ENCODE measurements at regions not wholly inside any gene's neighbourhood (a gene's known extent, or its start where the extent isn't known, plus 50 kb on each side); places are given as distances from the start of the nearest gene placed in this dataset.

DNA sequence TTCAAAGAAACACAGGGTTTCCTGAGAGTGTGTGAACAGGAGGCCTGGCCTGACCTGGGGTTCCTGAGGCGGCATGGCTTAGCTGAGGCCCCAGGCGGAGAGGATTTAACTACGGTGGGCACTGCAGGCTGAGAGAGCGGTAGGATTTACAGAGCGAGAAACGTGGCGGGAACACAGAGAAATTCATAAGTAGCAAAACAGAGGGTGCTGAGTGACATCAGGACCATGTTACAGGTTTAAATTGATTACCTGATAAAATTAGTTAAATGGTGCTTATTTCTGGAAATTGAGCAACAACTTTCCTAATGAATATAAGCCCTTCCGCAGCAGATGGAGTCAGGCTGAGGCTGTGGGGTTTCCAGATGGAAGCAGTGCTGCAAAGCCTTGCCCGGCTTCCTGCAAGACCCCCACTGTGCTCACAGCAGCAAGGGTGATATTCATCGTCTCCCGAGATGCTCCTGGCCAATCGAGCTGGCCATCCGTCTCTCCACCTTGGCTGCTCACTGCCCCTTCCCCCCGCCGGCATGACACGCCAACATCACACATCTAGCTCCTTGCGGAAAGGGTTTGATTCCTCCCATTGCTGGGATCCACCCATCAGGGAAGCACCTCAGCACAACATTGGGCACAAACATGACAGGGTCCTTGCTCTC is 69.4 kb upstream of the MORC3 start:
- DNase-seq (no peak), ATAC-seq (no peak)
- H3K9me3 ChIP-seq, result no peaks in the 10 kb centered on the region
- no peaks in the 10 kb centered on the region for H3K27me3 ChIP-seq
- no peak overlapping the region for H3K4me3 ChIP-seq
- H3K36me3 ChIP-seq, result peaks cover 0 to 100% (median 93%) of the 10 kb centered on the region in 9 donors
- TF ChIP-seq, protein P1, sequence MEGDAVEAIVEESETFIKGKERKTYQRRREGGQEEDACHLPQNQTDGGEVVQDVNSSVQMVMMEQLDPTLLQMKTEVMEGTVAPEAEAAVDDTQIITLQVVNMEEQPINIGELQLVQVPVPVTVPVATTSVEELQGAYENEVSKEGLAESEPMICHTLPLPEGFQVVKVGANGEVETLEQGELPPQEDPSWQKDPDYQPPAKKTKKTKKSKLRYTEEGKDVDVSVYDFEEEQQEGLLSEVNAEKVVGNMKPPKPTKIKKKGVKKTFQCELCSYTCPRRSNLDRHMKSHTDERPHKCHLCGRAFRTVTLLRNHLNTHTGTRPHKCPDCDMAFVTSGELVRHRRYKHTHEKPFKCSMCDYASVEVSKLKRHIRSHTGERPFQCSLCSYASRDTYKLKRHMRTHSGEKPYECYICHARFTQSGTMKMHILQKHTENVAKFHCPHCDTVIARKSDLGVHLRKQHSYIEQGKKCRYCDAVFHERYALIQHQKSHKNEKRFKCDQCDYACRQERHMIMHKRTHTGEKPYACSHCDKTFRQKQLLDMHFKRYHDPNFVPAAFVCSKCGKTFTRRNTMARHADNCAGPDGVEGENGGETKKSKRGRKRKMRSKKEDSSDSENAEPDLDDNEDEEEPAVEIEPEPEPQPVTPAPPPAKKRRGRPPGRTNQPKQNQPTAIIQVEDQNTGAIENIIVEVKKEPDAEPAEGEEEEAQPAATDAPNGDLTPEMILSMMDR (IDR thresholded peaks at IDR 0.05), result no peak
- TF ChIP-seq POLR2A (IDR thresholded peaks at IDR 0.05), result no peak
- intact Hi-C loops (cut with DNase I), result no loop called here
- WGBS, 4 donors, result 87 to 94% (median 90%) methylated on average over 17 of the region's 17 CpGs
- no peaks in the 10 kb centered on the region for H3K4me1 ChIP-seq
- H3K27ac ChIP-seq, result no peak overlapping the region

DNA sequence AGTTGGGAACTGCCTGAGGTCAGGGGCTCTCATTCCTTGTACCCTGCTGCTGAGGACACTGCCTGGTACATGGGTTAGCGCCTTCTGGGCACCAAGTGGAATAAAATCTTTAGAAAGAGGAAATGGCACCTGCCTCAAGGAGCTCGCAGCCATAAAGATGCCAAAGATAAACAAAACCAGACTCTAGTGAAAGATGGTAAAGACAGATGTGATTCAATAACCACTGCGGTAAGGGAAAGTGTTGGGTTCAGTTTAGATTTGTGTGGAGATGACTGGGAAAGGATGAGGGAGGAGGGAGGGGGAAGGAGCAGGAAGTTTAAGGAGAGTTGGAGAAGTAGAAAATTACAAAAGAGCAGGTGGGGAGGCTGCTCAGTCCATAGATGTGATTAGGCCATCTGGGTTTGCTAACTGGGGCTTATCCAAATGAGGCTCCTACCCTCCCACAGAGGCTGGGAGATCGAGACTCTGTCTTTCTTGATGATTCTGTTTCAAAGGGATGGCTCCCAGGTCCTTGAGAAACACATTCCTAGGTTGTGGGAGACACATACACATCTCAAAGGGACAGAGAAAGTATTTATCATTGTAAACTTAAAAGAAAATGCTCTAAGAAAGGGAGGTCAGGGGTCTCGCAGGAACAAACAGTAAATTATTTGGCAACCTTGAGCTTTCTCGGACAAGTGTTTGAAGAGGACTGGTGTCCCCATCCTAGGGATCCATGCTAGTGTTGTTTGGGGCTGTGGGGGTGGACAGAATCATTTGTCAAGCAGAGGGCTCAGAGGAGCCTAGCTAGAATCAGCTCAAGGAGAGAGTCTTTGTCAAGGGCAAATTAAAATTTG is 65.7 kb upstream of the MORC3 start:
- TF ChIP-seq, protein P1 (IDR thresholded peaks at IDR 0.05), result no peak
- WGBS, 4 donors, result 70 to 74% (median 72%) methylated on average over 6 of the region's 6 CpGs

DNA sequence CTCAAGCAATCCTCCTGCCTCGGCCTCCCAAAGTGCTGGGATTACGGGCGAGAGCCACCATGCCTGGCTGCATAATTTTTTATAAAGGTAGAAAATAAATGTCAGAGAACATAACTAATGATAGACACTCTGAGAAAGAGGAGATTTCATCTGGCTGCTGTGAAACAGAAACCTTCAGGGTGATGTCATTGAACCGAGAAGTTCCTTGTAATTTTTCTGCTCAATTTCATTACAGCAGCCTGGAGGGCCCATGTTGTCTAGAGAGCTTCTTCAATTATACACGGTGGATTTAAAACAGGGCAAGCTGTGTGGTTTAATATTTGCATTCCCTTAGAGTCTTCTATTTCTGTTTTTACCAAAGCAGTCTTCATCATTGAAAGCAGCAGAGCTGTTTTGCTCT is 64.3 kb upstream of the MORC3 start:
- H3K27me3 ChIP-seq, result no peaks in the 10 kb centered on the region
- H3K9me3 ChIP-seq, result no peaks in the 10 kb centered on the region
- intact Hi-C loops (cut with DNase I), result no loop called here
- H3K4me1 ChIP-seq, result peaks cover 0 to 5% (median 0%) of the 10 kb centered on the region in 12 donors
- no peak for TF ChIP-seq POLR2A (IDR thresholded peaks at IDR 0.05)
- TF ChIP-seq, protein P1 (IDR thresholded peaks at IDR 0.05), result no peak
- DNase-seq (no peak), ATAC-seq (no peak)
- H3K27ac ChIP-seq, result no peak overlapping the region
- H3K36me3 ChIP-seq, result peaks cover 0 to 68% (median 59%) of the 10 kb centered on the region in 9 donors
- H3K4me3 ChIP-seq, result no peak overlapping the region
- WGBS, 4 donors, result 95 to 96% (median 95%) methylated on average over 5 of the region's 5 CpGs

More for the DNA sequence above, 65.7 kb upstream of the MORC3 start:
- H3K4me1 ChIP-seq, result no peaks in the 10 kb centered on the region
- peaks cover 0 to 82% (median 70%) of the 10 kb centered on the region in 9 donors for H3K36me3 ChIP-seq
- DNase-seq (no peak), ATAC-seq (no peak)
- intact Hi-C loops (cut with DNase I), result no loop called here
- no peaks in the 10 kb centered on the region for H3K27me3 ChIP-seq
- H3K27ac ChIP-seq, result no peak overlapping the region
- H3K4me3 ChIP-seq, result no peak overlapping the region
- no peaks in the 10 kb centered on the region for H3K9me3 ChIP-seq

DNA sequence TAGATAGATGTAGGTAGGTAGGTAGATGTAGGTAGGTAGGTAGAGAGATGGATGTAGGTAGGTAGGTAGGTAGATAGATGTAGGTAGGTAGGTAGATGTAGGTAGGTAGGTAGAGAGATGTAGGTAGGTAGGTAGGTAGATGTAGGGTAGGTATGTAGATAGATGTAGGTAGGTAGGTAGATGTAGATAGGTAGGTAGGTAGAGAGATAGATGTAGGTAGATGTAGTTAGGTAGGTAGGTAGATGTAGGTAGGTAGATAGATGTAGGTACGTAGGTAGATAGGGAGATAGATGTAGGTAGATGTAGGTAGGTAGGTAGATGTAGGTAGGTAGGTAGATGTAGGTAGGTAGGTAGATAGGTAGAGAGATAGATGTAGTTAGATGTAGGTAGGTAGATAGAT is 62.3 kb upstream of the MORC3 start:
- Histone ChIP-seq H3K4me1 (peaks cover 0 to 8% (median 0%) of the 10 kb centered on the region in 12 donors), H3K27ac (no peak overlapping the region), H3K4me3 (no peak overlapping the region), H3K9me3 (no peaks in the 10 kb centered on the region), H3K27me3 (no peaks in the 10 kb centered on the region), H3K36me3 (peaks cover 0 to 61% (median 43%) of the 10 kb centered on the region in 9 donors)
- intact Hi-C loops (cut with DNase I), result no loop called here
- no peak for TF ChIP-seq POLR2A (IDR thresholded peaks at IDR 0.05)
- TF ChIP-seq, protein P1 (IDR thresholded peaks at IDR 0.05), result no peak
- ATAC-seq (no peak), DNase-seq (no peak)
- 0 to 97% (median 93%) methylated on average over 1 of the region's 1 CpG for WGBS, 4 donors

Measured in heart left ventricle (tissue), 16 donors.